Esophagus squamous epithelium (tissue), 5 donors: ENCODE measurements at regions not wholly inside any gene's neighbourhood (a gene's known extent, or its start where the extent isn't known, plus 50 kb on each side); places are given as distances from the start of the nearest gene placed in this dataset.

Experiments used
- DNase-seq: peaks from one replicate; lab custom pipeline; 2025; lab: John Stamatoyannopoulos, UW
- H3K27ac ChIP-seq, 4 donors: fragments of 200-600 bp; sonication (generic); one replicate each; pipeline ENCODE4 v1.5.1; 2016 to 2019; ENCODE audit warnings: mild to moderate bottlenecking in 1 of 4
- H3K27me3 ChIP-seq, 4 donors: fragments of 200-600 bp; sonication (generic); 1 replicate in 3 of 4; 2 replicates in 1 of 4; pipeline versions ENCODE4 v1.5.1 to v1.6.0; 2017 to 2021; ENCODE audit warnings: antibody characterized with exemption in 1 of 4
- H3K36me3 ChIP-seq, 3 donors: fragments of 200-600 bp; sonication (generic); one replicate each; pipeline ENCODE4 v1.5.1; 2016 to 2019
- H3K4me1 ChIP-seq, 3 donors: fragments of 200-600 bp; sonication (generic); one replicate each; pipeline ENCODE4 v1.5.1; 2017 to 2019
- H3K4me3 ChIP-seq, 4 donors: fragments of 200-600 bp; sonication (generic); 1 replicate in 3 of 4; 2 replicates in 1 of 4; pipeline ENCODE4 v1.5.1; 2016 to 2019; ENCODE audit warnings: mild to moderate bottlenecking in 2 of 4, moderate library complexity in 1 of 4
- H3K9me3 ChIP-seq, 3 donors: fragments of 200-600 bp; sonication (generic); one replicate each; pipeline ENCODE4 v1.5.1; 2016 to 2019
- CTCF ChIP-seq, 6 experiments: fragments of 450-650 bp in 4 of 6; fragments of 200-600 bp in 2 of 6; sonication (generic) in 2 of 6; IDR thresholded peaks; one replicate each; pipeline ENCODE4 v1.5.1; 2016 to 2019; ENCODE audit warnings: antibody characterized with exemption in 6 of 6, mild to moderate bottlenecking in 4 of 6, moderate library complexity in 4 of 6
- POLR2A ChIP-seq, 4 donors: fragments of 450-650 bp; IDR thresholded peaks; one replicate each; pipeline ENCODE4 v1.6.1; 2017; ENCODE audit warnings: antibody characterized with exemption in 4 of 4, mild to moderate bottlenecking in 4 of 4, moderate library complexity in 3 of 4
- WGBS, 2 donors: methylation state at CpG; one replicate each; pipeline ENCODE4 v1.1.5; 2018; 5-methylcytosine and 5-hydroxymethylcytosine counted together
- intact Hi-C: fragments of 100-400 bp; cut with DNase I; formaldehyde crosslinking; loops from one replicate; pipeline ENCODE4 v1.15.0; 2022
- donor health status: DM: yes; HTN: yes; CAD: no.

DNA sequence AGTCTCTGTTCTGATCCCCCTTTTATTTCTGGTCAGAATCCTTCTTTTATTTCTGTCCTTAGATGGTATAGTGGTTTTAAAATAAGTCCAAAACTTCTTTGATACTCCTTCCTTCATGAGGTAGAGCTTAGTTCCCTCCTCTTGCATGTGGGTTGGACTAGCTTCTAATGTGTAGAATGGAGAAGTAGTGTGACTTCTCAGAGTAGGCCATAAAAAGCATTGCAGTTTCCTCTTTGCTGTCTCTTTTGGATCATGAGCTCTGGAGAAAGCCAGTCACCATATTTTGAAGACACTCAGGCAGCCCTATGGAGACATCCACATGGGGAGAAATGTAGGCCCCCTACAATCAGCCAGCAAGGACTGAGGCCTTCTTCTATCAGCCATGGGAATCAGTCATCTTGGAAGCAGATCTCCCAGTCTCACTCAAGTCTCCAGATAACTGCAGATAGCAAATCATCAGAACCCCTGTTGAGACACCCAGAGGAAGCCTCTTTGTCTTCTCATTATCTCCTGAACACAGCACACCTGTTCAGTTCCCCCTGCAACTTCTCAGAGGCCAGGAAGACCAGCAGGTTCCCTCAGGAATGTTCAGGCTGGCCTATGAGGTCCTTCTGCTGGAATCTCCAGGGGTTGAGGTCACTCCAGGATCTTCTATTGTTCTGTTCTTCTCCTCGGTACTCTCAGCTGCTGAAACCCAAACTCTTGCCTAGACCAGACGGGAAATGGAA lies 511.9 kb upstream of the ZMIZ1 start:
- H3K4me3 ChIP-seq: no peak overlapping the region
- intact Hi-C loops: no loop called here
- no peaks in the 10 kb centered on the region for H3K9me3 ChIP-seq
- no peaks in the 10 kb centered on the region for H3K36me3 ChIP-seq
- no peaks in the 10 kb centered on the region for H3K27me3 ChIP-seq
- no peak overlapping the region for H3K27ac ChIP-seq
- peaks cover 0 to 18% (median 4%) of the 10 kb centered on the region in 3 donors for H3K4me1 ChIP-seq
- TF ChIP-seq POLR2A (IDR thresholded peaks at IDR 0.05): no peak
- no peak for TF ChIP-seq CTCF (IDR thresholded peaks at IDR 0.05)
- WGBS, 2 donors: 84 to 87% methylated on average over 2 of the region's 2 CpGs
- no peak for DNase-seq

GRCh38 chr10:78557433-78557925 lies 511.3 kb upstream of the ZMIZ1 start:
- Histone ChIP-seq H3K27me3 (no peaks in the 10 kb centered on the region), H3K36me3 (no peaks in the 10 kb centered on the region), H3K4me3 (no peak overlapping the region), H3K27ac (no peak overlapping the region), H3K9me3 (no peaks in the 10 kb centered on the region), H3K4me1 (peaks cover 0 to 12% (median 4%) of the 10 kb centered on the region in 3 donors)
- TF ChIP-seq POLR2A (IDR thresholded peaks at IDR 0.05): no peak
- TF ChIP-seq CTCF (IDR thresholded peaks at IDR 0.05): no peak
- no peak for DNase-seq
- WGBS, 2 donors: 60 to 66% methylated on average over 2 of the region's 2 CpGs
- intact Hi-C loops: no loop called here

DNA sequence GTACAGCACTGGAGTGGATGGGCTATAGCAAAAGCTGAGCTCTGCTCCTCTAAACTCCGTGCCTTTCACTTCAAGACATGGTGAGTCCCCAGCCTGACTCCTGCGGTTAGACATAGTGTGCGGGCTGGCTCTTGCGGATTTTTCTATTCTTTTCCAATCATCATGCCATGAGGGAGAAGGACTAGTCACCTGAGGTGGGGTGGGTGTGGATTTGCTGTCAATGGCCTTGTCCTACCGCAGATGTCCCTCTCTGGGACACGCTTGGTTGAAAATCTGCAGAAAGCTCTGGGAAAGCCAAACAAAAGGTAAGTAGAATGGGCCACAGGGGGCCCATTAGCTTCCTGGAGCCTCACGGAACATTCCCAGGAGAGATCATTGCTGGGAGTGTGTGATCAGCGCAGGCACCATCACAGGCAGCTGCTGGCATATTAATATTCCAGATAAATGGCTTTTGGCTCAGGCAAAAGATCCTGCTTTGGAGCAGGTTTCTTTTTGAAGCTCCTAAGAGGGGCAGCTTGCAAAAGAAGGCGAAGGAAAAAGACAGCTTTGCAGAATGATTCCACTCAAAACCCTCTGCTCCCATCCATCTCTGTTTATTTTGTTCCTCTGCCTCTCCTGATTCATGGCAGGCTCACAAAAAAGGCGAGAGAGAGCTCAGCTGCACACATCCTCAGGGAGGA lies 509.0 kb upstream of the ZMIZ1 start:
- Histone ChIP-seq H3K27ac (peak overlapping the region in 3 of 4 donors; percentile 23 to 42 (median 34)), H3K4me3 (no peak overlapping the region), H3K36me3 (no peaks in the 10 kb centered on the region), H3K9me3 (no peaks in the 10 kb centered on the region), H3K4me1 (peaks cover 0 to 7% (median 4%) of the 10 kb centered on the region in 3 donors), H3K27me3 (peaks cover 0 to 8% (median 0%) of the 10 kb centered on the region in 4 donors)
- 77 to 82% methylated on average over 6 to 8 of the region's 10 CpGs for WGBS, 2 donors
- TF ChIP-seq CTCF (IDR thresholded peaks at IDR 0.05): no peak
- TF ChIP-seq POLR2A (IDR thresholded peaks at IDR 0.05): no peak
- intact Hi-C loops: no loop called here
- DNase-seq: no peak

- intact Hi-C loops: no loop called here
- Histone ChIP-seq H3K4me1 (peaks cover 0 to 7% (median 4%) of the 10 kb centered on the region in 3 donors), H3K4me3 (no peak overlapping the region), H3K27me3 (peaks cover 0 to 8% (median 0%) of the 10 kb centered on the region in 4 donors), H3K27ac (peak overlapping the region in 1 of 4 donors; percentile 34), H3K9me3 (no peaks in the 10 kb centered on the region), H3K36me3 (no peaks in the 10 kb centered on the region)
- no peak for DNase-seq
- 55 to 100% methylated on average over 3 to 4 of the region's 4 CpGs for WGBS, 2 donors
- no peak for TF ChIP-seq CTCF (IDR thresholded peaks at IDR 0.05)
- TF ChIP-seq POLR2A (IDR thresholded peaks at IDR 0.05): no peak
Measured at GRCh38 chr10:78560341-78560688, 508.5 kb upstream of the ZMIZ1 start.

DNA sequence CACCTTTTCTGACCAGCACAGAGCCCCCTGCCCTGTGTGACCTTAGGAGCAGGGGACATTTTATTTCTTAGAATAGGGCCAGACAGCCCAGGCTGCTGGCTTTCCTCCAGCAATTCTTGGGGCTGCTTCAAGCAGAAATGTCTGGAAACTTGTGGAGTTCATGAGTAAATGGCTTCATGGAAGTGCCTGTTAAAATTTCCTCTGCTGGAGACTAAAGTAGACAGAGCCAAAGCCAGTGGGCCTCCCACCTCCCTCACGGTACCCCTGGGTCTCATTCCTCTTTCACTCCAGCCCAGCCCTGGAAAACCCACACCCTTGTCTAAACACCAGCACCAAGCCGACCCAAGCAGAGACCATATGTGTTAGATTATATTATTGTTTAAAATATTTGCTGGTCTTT lies 505.5 kb upstream of the ZMIZ1 start:
- Histone ChIP-seq H3K27ac (peak overlapping the region in 2 of 4 donors; percentile 23 to 38), H3K4me3 (no peak overlapping the region), H3K9me3 (no peaks in the 10 kb centered on the region), H3K36me3 (no peaks in the 10 kb centered on the region), H3K4me1 (peaks cover 5 to 12% (median 9%) of the 10 kb centered on the region in 3 donors), H3K27me3 (peaks cover 0 to 23% (median 0%) of the 10 kb centered on the region in 4 donors)
- WGBS, 2 donors: 62 to 67% methylated on average over 2 of the region's 2 CpGs
- DNase-seq: no peak
- intact Hi-C loops: no loop called here
- no peak for TF ChIP-seq CTCF (IDR thresholded peaks at IDR 0.05)
